H1 (cell line): ENCODE measurements at regions not wholly inside any gene's neighbourhood (a gene's known extent, or its start where the extent isn't known, plus 50 kb on each side); places are given as distances from the start of the nearest gene placed in this dataset.

Source experiments
- BACH1 ChIP-seq: IDR thresholded peaks from 2 replicates; pipeline ENCODE4 v1.6.1; 2012; ENCODE audit warnings: low read length, improper control_type of control experiment
- RXRA ChIP-seq: IDR thresholded peaks from 2 replicates; pipeline ENCODE4 v1.6.1; 2011; ENCODE audit warnings: low read depth, mild to moderate bottlenecking, low read length, moderate library complexity; ENCODE audit not compliant: insufficient read depth

DNA sequence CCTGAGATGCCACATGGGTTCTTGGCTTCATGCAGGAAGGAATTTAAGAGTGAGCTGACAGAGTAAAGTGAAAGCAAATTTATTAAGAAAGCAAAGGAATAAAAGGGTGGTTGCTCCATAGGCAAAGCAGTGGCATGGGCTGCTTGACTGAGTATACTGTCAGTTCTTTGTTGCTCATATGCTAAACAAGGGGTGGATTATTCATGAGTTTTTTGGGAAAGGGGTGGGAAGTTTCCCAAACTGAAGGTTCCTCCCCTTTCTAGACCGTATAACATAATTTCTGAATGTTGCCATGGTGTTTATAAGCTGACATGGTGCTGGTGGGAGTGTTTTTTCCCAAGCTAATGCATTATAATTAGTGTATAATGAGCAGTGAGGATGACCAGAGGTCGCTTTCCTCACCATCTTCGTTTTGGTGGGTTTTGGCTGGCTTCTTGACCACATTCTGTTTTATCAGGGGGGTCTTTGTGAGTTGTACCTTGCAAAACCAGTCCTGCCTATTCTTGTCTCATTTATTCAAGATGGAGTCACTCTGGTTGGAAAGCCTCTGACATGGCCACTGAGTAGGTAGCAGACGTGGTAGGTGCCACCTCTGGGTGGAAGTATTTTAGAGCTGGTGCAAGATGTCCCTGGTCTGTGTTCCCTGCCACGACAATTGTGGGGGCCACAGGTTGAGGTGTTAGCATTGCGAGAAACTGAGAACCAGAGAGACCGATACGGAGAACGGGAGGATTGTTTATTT, 107.5 kb upstream of the SDK1 start (continued):
- no peak for TF ChIP-seq RXRA
- no peak for TF ChIP-seq BACH1
